ENCODE measurements at regions not wholly inside any gene's neighbourhood (a gene's known extent, or its start where the extent isn't known, plus 50 kb on each side); places are given as distances from the start of the nearest gene placed in this dataset.

DNA sequence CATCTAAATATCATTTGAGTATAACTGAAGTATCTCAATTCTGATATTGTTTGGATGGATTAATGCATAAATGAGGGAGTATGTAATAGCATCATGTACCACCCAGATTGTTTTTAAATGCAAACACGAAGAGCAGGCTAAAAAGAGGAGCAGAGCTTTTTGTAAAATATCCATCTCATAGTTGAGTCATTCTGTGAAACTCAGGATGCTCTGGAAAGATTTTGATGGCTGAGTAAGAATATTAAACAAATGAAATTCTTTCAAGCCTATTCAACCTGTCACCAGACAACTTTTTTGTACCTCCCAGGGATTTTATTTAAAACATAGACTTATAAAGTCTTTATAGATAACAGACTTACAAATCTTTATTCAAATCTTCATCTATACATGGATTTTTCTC lies 625.9 kb downstream of the TLE4 start:
- POLR2A ChIA-PET: no interaction called here
- RAD21 ChIA-PET (ENCODE audit: unreplicated experiment): no interaction called here
- Histone ChIP-seq H3K4me3 (no peak overlapping the region), H3K9ac (ENCODE audit: control insufficient read depth, insufficient read depth, low read length) (no peak overlapping the region), H2AFZ (ENCODE audit: control insufficient read depth, low read depth, low read length) (no peak overlapping the region), H3K79me2 (ENCODE audit: control insufficient read depth, insufficient read depth, low read length) (no peaks in the 10 kb centered on the region), H4K20me1 (ENCODE audit: control insufficient read depth, insufficient read depth) (no peaks in the 10 kb centered on the region), H3K4me1 (ENCODE audit: control insufficient read depth, insufficient read depth, low read length) (no peaks in the 10 kb centered on the region), H3K36me3 (ENCODE audit: control insufficient read depth in 2 of 2, insufficient read depth in 2 of 2, low read length in 1 of 2) (no peaks in the 10 kb centered on the region), H3K27me3 (replicated peaks in 1 of 2; ENCODE audit: control insufficient read depth in 2 of 2, insufficient read depth in 2 of 2, low read length in 1 of 2) (no peaks in the 10 kb centered on the region), H3K27ac (ENCODE audit: control insufficient read depth, insufficient read depth) (no peak overlapping the region), H3K9me3 (replicated peaks; ENCODE audit: control insufficient read depth, insufficient read depth, low read length) (no peaks in the 10 kb centered on the region), H3K4me2 (ENCODE audit: control insufficient read depth, insufficient read depth) (no peak overlapping the region)
- in situ Hi-C loops (cut with MboI): no loop called here
- WGBS (ENCODE audit: insufficient coverage, insufficient replicate concordance, low lambda C conversion rate, missing lambda C conversion rate): 0% methylated on average over 1 of the region's 1 CpG
- BruUV-seq (replicated peaks): no TSS peak
- SMC1A ChIA-PET (ENCODE audit: uncharacterized antibody, unreplicated experiment): no interaction called here
- FAIRE-seq: no peak
- TF ChIP-seq, protein P1, sequence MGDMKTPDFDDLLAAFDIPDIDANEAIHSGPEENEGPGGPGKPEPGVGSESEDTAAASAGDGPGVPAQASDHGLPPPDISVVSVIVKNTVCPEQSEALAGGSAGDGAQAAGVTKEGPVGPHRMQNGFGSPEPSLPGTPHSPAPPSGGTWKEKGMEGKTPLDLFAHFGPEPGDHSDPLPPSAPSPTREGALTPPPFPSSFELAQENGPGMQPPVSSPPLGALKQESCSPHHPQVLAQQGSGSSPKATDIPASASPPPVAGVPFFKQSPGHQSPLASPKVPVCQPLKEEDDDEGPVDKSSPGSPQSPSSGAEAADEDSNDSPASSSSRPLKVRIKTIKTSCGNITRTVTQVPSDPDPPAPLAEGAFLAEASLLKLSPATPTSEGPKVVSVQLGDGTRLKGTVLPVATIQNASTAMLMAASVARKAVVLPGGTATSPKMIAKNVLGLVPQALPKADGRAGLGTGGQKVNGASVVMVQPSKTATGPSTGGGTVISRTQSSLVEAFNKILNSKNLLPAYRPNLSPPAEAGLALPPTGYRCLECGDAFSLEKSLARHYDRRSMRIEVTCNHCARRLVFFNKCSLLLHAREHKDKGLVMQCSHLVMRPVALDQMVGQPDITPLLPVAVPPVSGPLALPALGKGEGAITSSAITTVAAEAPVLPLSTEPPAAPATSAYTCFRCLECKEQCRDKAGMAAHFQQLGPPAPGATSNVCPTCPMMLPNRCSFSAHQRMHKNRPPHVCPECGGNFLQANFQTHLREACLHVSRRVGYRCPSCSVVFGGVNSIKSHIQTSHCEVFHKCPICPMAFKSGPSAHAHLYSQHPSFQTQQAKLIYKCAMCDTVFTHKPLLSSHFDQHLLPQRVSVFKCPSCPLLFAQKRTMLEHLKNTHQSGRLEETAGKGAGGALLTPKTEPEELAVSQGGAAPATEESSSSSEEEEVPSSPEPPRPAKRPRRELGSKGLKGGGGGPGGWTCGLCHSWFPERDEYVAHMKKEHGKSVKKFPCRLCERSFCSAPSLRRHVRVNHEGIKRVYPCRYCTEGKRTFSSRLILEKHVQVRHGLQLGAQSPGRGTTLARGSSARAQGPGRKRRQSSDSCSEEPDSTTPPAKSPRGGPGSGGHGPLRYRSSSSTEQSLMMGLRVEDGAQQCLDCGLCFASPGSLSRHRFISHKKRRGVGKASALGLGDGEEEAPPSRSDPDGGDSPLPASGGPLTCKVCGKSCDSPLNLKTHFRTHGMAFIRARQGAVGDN (IDR thresholded peaks at IDR 0.05): no peak
- TF ChIP-seq NR2F1 (conservative IDR thresholded peaks at IDR 0.05) (no peak), POLR2AphosphoS2 (IDR thresholded peaks at IDR 0.05; ENCODE audit: low read depth, low read length) (no peak), PAX5 (IDR thresholded peaks at IDR 0.05; ENCODE audit: borderline replicate concordance, low read depth, low read length) (no peak), RUNX3 (IDR thresholded peaks at IDR 0.05; ENCODE audit: low read length) (no peak), CBX3 (IDR thresholded peaks at IDR 0.05; ENCODE audit: borderline replicate concordance, low read depth) (no peak)
- no peak for ATAC-seq
- DNase-seq (ENCODE audit: low read depth, low spot score): no peak
- intact Hi-C loops (cut with micrococcal nuclease; ENCODE audit: unreplicated experiment): no loop called here
- CTCF ChIA-PET: no interaction called here

Data from GM12878 (cell line).